Epithelial cell of esophagus (primary cell): ENCODE measurements at regions not wholly inside any gene's neighbourhood (a gene's known extent, or its start where the extent isn't known, plus 50 kb on each side); places are given as distances from the start of the nearest gene placed in this dataset.
A peak's percentile ranks its signal among the peaks of the same experiment; 100 is the strongest.

Experiments used
- DNase-seq: peaks from one replicate; pipeline ENCODE4 v3.0.0; 2010; ENCODE audit warnings: low read depth
- H3K4me3 ChIP-seq: 2 replicates; pipeline ENCODE4 v1.5.1; 2011; ENCODE audit warnings: mild to moderate bottlenecking, low read length, control low read depth
- TF ChIP-seq, protein P1 (sequence below): IDR thresholded peaks from 2 replicates; pipeline ENCODE4 v1.5.1; 2011; ENCODE audit warnings: low read depth, mild to moderate bottlenecking, low read length, control low read depth, inconsistent platforms; ENCODE audit not compliant: insufficient read depth; ENCODE audit errors: missing control alignments

DNA sequence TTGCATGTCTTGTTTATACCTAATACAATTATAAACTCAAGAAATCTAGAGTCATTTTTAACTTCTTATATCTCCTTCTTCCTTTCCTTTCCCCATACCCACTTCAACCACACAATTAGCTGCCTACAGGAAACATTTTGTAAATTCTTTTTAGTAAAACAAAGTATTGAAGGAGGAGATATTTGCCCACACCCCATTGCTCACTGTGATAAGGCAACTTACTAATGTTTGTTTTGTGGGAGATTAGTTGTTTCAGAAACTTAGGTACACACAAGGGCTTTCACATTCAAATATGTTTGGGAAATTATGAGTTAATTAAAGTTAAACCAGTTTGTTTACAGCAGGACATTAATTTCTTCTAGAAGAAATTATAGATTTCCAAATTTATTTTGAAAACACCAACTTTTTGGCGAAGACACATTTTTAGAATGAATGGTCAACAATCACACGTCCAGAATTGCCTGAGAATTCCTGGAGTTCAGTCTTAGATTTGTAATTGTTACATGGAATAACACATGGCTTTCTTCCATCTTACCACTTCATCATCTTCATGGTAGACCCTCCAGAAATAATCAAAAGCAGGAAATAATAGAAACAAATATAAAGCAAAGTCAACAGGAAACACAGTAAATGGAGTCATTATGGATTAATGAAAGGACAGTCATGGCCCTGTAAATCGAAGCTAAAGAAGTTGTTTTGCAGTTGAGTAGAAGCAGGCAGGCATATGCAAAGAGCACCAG, 62.5 kb upstream of the RAB27B start:
- H3K4me3 ChIP-seq = no peak overlapping the region
- TF ChIP-seq, protein P1, sequence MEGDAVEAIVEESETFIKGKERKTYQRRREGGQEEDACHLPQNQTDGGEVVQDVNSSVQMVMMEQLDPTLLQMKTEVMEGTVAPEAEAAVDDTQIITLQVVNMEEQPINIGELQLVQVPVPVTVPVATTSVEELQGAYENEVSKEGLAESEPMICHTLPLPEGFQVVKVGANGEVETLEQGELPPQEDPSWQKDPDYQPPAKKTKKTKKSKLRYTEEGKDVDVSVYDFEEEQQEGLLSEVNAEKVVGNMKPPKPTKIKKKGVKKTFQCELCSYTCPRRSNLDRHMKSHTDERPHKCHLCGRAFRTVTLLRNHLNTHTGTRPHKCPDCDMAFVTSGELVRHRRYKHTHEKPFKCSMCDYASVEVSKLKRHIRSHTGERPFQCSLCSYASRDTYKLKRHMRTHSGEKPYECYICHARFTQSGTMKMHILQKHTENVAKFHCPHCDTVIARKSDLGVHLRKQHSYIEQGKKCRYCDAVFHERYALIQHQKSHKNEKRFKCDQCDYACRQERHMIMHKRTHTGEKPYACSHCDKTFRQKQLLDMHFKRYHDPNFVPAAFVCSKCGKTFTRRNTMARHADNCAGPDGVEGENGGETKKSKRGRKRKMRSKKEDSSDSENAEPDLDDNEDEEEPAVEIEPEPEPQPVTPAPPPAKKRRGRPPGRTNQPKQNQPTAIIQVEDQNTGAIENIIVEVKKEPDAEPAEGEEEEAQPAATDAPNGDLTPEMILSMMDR = no peak
- DNase-seq = peak; percentile 58

DNA sequence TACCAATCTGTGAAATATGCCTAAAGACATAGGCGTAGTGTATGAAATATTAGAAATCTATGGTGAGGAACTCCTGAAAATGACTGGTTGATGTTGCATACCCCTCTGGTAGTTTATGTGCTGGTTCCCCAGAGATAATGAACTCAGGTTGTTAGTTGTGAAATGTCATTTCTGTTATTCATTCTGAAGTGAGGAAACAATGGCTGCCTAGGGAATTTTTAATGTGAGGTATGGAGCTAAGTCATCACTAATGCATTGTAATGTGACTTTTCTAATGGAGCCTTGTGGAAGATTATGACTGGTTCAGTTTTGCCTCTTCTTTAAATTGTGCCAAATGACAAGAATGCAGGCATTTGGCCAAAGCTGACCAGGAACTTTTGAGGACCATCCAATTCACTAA, 61.6 kb upstream of the RAB27B start:
- TF ChIP-seq, protein P1 = no peak
- no peak overlapping the region for H3K4me3 ChIP-seq
- DNase-seq = peak; percentile 73

GRCh38 chr18:54767098-54767497, 61.2 kb upstream of the RAB27B start:
- no peak overlapping the region for H3K4me3 ChIP-seq
- DNase-seq = no peak
- TF ChIP-seq, protein P1 = no peak

DNA sequence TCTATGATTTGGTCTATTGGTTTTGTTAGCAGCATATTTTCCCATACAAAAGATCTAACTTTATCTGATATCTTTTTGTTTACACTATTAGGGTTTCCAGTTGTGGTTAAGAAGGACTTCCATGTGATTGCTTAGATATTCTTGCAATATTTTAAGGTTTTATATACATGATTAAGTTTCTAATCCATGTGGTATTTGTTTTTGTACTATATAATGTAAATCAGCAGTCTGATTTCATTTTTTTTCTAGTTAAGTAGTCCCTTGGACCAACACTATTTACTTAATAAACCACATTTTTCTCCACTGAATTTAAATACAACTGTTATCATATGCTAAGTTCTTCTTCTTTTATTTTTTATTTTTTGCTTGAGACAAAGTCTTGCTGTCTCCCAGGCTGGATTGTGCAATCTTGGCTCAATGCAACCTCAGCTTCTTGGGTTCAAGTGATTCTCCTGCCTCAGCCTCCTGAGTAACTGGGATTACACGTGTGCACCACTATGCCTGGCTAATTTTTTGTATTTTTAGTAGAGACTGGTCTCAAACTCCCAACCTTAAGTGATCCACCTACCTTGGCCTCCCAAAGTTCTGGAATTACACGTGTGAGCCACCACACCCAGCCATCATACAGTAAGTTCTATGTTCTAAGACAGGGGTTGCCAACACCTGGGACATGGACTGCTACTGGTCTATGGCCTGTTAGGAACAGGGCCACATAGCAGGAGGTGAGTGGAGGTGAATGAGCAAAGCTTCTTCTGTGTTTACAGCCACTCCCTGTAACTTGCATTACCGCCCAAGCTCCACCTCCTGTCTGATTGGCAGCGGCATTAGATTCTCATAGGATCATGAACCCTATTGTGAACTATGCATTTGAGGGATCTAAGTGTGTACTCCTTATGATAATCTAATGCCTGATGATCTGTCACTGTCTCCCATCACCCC, 58.5 kb upstream of the RAB27B start:
- no peak overlapping the region for H3K4me3 ChIP-seq
- TF ChIP-seq, protein P1 = no peak
- DNase-seq = no peak

GRCh38 chr18:54772056-54772455, 56.2 kb upstream of the RAB27B start:
- no peak for DNase-seq
- TF ChIP-seq, protein P1 = no peak
- no peak overlapping the region for H3K4me3 ChIP-seq

GRCh38 chr18:54774423-54774822, 53.9 kb upstream of the RAB27B start:
- TF ChIP-seq, protein P1 = no peak
- no peak overlapping the region for H3K4me3 ChIP-seq
- DNase-seq = no peak
